Cardiac muscle cell (in vitro differentiated cells and primary cell): ENCODE measurements at regions not wholly inside any gene's neighbourhood (a gene's known extent, or its start where the extent isn't known, plus 50 kb on each side); places are given as distances from the start of the nearest gene placed in this dataset.

ENCODE experiments used
- DNase-seq, 2 donors: peaks; one replicate each; pipeline versions ENCODE4 v3.0.0 to v3.0.0-alpha.2; 2010 to 2017; ENCODE audit warnings: low read depth in 1 of 2, low spot score in 1 of 2
- H3K27ac ChIP-seq: fragments of 200-600 bp; sonication (generic); 2 replicates; pipeline ENCODE4 v1.5.1; 2016
- H3K27me3 ChIP-seq: fragments of 200-600 bp; sonication (generic); 2 replicates; pipeline ENCODE4 v1.6.0; 2016; ENCODE audit warnings: control low read depth
- H3K36me3 ChIP-seq: fragments of 200-600 bp; sonication (generic); 2 replicates; pipeline ENCODE4 v1.5.1; 2016; ENCODE audit warnings: control low read depth
- H3K4me1 ChIP-seq: fragments of 200-600 bp; sonication (generic); 2 replicates; pipeline ENCODE4 v1.8.1; 2017; ENCODE audit warnings: low read depth, mild to moderate bottlenecking, mixed run types
- H3K4me3 ChIP-seq: fragments of 200-600 bp; sonication (generic); 2 replicates; pipeline ENCODE4 v1.5.1; 2016; ENCODE audit warnings: mild to moderate bottlenecking
- H3K9me3 ChIP-seq: fragments of 200-600 bp; sonication (generic); 2 replicates; pipeline ENCODE4 v1.5.1; 2017; ENCODE audit warnings: low read depth, mild to moderate bottlenecking, control low read depth
- CTCF ChIP-seq: IDR thresholded peaks from 2 replicates; pipeline ENCODE4 v1.5.1; 2012; ENCODE audit warnings: low read depth, mild to moderate bottlenecking, low read length

- no peak for TF ChIP-seq CTCF
- Histone ChIP-seq H3K27me3 (no peaks in the 10 kb centered on the region), H3K27ac (no peak overlapping the region), H3K4me1 (peaks cover 4% of the 10 kb centered on the region), H3K9me3 (no peaks in the 10 kb centered on the region), H3K36me3 (peaks cover 8% of the 10 kb centered on the region), H3K4me3 (no peak overlapping the region)
- no peak for DNase-seq
These were observed 269.9 kb downstream of the UTRN start for GRCh38 chr6:144555066-144555465.

- no peak for TF ChIP-seq CTCF
These were observed 274.9 kb downstream of the UTRN start for GRCh38 chr6:144559865-144560593.

GRCh38 chr6:144561455-144562043, 276.4 kb downstream of the UTRN start:
- TF ChIP-seq CTCF = no peak
- H3K4me3 ChIP-seq = no peak overlapping the region
- no peak for DNase-seq
- no peaks in the 10 kb centered on the region for H3K27me3 ChIP-seq
- no peak overlapping the region for H3K27ac ChIP-seq
- H3K36me3 ChIP-seq = no peaks in the 10 kb centered on the region
- H3K4me1 ChIP-seq = peaks cover 10% of the 10 kb centered on the region
- no peaks in the 10 kb centered on the region for H3K9me3 ChIP-seq

More at GRCh38 chr6:144559865-144560593, 274.9 kb downstream of the UTRN start:
- H3K4me3 ChIP-seq = no peak overlapping the region
- no peaks in the 10 kb centered on the region for H3K9me3 ChIP-seq
- peak in 1 of 2 donors; percentile 38 for DNase-seq
- peak overlapping the region; percentile 54 for H3K27ac ChIP-seq
- H3K36me3 ChIP-seq = no peaks in the 10 kb centered on the region
- peaks cover 10% of the 10 kb centered on the region for H3K4me1 ChIP-seq
- H3K27me3 ChIP-seq = no peaks in the 10 kb centered on the region

- DNase-seq = no peak
- peaks cover 10% of the 10 kb centered on the region for H3K4me1 ChIP-seq
- peaks cover 5% of the 10 kb centered on the region for H3K36me3 ChIP-seq
- H3K27ac ChIP-seq = no peak overlapping the region
- TF ChIP-seq CTCF = no peak
- H3K27me3 ChIP-seq = no peaks in the 10 kb centered on the region
- no peaks in the 10 kb centered on the region for H3K9me3 ChIP-seq
- no peak overlapping the region for H3K4me3 ChIP-seq
These were observed 279.1 kb downstream of the UTRN start for GRCh38 chr6:144564202-144564601.

GRCh38 chr6:144566868-144567615, 281.9 kb downstream of the UTRN start:
- no peaks in the 10 kb centered on the region for H3K4me1 ChIP-seq
- no peaks in the 10 kb centered on the region for H3K9me3 ChIP-seq
- DNase-seq = peak in 1 of 2 donors; percentile 39
- peaks cover 10% of the 10 kb centered on the region for H3K36me3 ChIP-seq
- H3K4me3 ChIP-seq = no peak overlapping the region
- no peak for TF ChIP-seq CTCF
- no peaks in the 10 kb centered on the region for H3K27me3 ChIP-seq
- H3K27ac ChIP-seq = no peak overlapping the region
